Left kidney (tissue), 1 donor: ENCODE measurements at regions not wholly inside any gene's neighbourhood (a gene's known extent, or its start where the extent isn't known, plus 50 kb on each side); places are given as distances from the start of the nearest gene placed in this dataset.

ENCODE experiments used
- DNase-seq: peaks from one replicate; pipeline ENCODE4 v3.0.0-alpha.2; 2013

DNA sequence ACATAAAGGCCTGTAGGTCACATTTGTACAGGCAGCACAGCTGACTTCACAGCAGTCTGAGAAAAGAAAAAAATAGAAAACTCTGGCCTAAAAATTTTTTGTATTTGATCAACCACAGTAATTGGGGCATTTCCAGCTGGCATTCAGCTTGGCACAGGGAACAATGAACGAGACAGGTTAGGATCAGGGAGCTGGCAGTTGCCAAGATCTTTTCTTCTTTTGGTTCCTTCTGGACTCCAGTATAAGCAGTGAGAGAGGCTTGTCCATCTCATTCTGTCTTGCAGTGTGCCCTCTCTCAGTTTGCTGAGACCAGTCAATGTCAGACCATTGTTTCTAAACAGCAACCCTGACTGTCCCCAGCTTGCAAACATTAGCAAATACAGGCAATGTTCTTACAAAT is 601.1 kb downstream of the TLR4 start:
- DNase-seq, result no peak

DNA sequence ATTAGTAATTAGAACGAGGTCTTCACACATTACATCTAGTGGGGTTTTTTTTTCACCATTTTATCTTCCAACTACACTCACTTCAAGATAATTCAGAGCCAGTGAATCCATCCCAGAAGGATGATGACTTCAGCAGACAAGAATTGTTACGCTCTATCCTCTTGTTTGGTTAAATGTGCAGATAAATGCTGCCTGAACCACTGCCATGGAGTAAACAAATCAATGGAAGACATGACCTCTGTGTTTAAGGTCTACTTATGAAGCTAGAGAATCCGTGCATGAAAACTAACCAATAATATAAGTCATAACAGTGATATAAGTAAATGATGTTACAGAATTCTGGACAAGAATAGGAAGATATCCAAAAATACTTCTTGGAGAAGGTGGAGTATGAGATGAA is 602.6 kb downstream of the TLR4 start:
- no peak for DNase-seq

- no peak for DNase-seq
These were observed 609.8 kb downstream of the TLR4 start for GRCh38 chr9:118313965-118314364.

DNA sequence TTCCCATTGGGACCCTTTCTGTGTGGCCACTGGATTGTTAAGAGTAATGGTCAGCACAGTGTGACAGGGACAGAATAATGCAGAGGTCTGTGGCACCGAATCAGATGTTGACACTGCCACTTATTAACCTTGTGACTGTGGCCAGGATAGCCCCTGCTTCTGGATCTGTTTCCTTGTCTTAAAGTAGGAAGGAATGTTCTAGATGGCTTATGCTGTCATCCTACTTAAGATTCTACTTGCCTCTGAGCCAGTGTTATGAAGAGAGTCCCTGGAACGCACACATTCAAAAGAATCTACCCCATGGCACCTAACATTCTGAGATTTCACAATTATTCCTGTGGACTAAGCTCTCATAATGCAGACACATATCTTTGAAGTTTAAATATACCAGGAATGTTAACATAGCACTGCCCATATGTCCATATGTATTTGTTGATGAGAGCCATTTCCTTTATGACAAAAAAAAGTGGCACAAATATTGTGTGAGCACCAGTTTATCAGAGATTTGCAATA is 612.7 kb downstream of the TLR4 start:
- no peak for DNase-seq

DNA sequence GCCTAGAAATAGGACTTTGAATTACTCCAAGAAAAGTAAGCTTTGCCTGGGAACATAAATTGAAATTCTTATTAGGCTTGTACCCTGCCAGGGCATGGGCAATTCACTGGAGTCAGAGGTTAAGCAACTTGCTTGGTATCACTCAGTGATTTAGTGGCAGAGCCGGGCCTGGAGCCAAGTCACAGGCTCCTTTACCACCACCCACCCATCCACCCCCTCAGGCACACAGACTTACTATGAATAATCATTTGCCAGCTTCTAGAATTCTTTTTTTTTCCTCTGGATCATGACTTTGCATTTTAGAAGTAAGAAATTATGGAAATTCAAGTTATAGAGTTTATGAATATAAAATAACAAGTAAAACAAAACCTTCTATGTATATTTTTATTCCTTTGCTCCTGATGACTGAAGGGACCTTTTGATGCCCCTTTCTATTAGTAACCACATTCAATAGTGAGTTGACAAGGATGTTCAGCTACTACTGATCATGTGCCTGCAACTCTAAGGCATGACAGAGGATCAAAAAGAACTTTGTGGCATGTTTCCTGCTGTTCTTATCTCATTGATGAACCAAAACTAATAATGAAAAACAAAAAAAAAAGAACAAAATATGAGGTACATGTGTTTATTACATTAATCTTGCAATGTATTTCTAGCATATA is 614.7 kb downstream of the TLR4 start:
- DNase-seq, result peak; percentile 21

DNA sequence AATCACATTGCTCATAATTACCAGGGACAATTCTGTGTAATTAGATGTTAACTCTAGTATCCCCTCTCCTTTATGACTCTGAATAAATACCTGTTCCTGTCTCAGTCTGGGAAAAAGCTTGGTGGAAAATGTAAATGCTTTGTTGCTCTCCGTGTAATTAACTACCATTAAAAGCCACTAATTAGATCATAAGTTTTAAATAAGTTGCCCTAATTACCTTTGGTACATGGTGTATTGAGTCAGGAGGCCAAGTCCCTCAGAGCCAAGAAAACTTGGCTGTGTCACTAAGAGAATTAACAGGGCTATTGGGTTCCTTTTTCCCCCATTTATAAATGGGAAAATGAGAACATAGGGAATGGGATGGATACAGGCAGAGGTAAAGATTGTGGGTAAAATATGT is 617.6 kb downstream of the TLR4 start:
- DNase-seq, result no peak

DNA sequence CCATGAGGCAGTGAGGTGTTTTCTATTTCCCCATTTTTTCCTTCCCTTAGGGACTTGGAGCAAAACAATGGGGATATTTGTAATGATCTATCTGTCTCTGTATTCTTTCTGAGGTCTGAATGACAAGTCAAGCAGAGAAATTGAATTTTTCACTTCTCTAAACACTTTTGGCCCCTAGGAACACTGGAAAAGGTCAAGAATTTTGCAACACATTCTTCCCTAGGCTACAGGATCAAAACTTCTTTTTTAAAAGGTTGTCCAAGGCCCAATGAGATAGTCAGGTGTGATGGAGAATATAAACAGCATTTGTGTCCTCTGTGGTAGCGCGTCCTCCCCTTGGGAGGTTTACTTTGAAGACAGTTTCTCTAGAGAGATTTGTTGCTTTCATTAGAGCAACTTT is 620.5 kb downstream of the TLR4 start:
- no peak for DNase-seq

DNA sequence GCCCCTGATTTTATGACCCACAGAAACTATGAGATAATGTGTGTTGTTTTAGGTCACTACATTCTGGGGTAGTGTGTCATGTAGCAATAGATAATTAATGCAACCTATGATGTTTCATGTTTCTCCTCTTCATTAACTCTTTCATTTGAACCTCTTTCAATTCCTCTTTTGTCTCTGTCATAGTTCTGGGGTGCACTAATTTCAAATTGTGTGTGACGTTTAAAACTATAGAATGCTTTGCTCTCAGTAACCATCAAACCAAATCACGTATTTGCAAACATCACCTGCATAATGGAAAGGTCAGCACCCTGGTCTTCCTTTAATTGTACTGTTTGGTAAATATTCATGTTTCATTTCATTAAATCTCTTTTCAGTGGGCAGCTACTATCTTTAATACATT is 621.6 kb downstream of the TLR4 start:
- no peak for DNase-seq

DNA sequence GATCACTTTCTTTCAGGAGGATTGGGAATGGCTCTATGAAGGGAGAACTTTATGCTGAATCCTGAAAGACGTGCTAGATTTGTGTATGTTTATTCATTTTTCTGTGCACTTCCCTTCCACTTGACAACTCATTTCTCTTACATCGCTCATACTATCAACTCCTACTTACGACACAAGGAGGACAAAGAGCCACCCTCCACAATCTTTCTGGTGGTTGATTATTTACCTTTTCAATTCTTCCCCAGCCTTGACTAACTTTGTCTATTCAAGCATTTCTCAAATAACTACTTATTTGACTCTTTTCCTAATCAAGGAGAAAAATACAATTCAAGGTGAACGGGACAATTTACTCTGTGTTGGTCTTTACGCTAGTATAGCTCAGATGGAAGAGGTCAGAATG is 622.1 kb downstream of the TLR4 start:
- no peak for DNase-seq

DNA sequence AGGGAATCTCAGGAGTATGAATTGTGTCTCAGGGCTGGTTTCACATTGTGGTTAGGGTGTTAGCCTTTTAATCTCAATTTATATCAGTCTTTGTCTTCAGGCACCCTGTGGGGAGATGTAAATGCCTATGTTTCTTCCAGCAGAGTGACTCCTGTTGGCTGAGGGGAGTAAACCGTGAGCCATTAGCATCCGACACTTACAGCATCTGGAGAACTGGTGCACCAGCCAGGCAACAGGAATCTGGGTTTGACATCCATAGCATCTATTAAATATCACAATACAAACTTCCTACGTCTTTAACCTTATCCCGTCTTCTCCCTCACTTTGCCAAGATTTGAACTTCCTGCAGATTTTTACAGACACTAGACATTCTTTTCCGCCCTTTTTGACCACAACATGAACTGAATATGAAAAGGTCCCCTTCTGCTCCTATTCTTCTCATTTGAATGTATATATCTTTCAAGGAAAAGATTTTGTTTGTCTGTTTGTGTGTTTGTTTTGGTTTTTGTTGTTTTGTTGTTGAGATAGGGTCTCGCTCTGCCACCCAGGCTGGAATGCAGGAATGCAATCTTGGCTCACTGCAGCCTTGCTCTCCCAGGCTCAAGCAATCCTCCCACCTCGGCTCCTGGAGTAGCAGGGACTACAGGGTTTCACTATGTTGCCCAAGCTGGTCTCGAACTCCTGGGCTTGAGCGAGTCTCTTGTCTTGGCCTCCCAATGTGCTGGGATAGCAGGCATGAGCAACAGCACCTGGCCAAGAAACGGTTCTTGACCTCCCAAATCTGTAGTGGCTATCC is 626.2 kb downstream of the TLR4 start:
- no peak for DNase-seq

DNA sequence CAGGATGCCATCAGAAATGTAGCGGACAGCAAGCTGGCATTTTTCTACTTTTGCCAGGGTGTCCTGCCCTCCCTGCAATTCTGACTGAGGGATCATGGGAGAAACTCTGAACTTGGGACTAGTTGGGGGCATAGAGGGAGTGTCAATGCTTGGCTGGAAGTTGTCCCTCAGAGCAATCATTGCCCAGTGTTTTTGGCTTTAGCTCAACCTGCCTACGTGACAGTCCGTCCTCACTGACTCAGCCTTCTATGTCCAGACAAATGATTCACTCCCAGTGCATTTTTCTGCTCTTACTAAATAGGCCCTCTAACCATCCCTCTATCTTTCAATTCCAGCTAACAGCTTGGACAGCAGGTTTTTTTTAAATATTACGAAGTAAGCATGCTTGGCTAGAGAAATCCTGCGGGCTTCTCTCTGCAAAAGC is 627.4 kb downstream of the TLR4 start:
- DNase-seq, result no peak

- DNase-seq, result no peak
These were observed 632.2 kb downstream of the TLR4 start for GRCh38 chr9:118336250-118336942.

DNA sequence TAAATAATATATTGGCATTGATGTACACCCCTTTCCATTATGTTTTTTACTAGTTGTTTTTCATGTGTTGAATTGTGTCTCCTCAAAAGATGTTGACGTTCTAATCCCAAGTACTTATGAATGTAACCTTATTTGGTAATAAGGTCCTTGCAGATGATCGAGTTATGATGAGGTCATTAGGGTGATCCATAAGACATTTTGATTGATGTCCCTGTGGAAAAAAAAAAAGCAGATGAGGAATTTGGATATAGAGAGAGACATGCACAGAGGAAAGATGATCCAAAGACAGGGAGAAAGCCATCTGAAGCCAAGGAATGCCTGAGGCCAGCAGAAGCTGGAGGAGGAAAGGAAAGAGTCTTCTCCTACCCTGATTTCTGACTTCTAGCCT is 632.7 kb downstream of the TLR4 start:
- DNase-seq, result no peak

DNA sequence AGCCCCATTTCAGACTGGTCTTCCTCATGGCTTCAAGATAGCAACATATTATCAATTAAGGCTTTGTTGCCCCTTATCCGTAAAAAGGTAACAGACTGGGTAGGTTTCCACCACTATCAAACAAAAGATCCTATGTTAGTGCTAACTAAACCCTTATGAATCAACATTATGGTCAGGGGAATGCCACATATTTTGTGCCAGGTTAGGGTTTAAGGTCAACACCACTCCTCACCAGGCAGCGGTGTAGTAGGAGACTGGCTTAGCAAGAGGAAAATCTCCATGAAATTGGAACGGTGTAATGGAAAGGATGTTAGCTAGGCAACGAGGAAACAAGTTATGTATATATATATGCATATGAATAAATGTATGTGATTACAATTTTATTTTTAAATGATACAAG is 655.8 kb downstream of the TLR4 start:
- DNase-seq, result no peak

DNA sequence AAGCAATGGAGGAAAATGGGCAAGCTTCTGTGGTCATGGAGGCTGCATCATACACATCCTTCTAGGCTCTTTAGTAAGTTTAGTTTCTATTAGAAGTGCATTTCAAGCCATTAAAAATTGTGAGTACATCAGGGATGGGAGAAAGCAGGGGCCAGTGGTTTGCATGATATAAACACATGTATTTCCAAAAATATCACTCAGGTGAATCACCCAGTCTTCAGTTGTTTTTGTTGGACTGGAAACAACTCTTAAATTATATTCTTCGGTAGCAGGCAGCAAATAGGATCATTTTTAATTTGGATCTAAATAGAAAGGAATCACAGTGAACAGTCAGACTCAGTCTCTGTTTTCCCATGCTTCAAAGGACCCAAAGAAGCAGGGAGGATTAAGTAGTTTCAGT is 657.9 kb downstream of the TLR4 start:
- no peak for DNase-seq

GRCh38 chr9:118362596-118362995 is 658.4 kb downstream of the TLR4 start:
- DNase-seq, result no peak

GRCh38 chr9:118364266-118365106 is 660.3 kb downstream of the TLR4 start:
- DNase-seq, result no peak

- DNase-seq, result no peak
These were observed 662.0 kb downstream of the TLR4 start for GRCh38 chr9:118366228-118366627.

- DNase-seq, result no peak
These were observed 663.2 kb downstream of the TLR4 start for GRCh38 chr9:118367383-118367782.

DNA sequence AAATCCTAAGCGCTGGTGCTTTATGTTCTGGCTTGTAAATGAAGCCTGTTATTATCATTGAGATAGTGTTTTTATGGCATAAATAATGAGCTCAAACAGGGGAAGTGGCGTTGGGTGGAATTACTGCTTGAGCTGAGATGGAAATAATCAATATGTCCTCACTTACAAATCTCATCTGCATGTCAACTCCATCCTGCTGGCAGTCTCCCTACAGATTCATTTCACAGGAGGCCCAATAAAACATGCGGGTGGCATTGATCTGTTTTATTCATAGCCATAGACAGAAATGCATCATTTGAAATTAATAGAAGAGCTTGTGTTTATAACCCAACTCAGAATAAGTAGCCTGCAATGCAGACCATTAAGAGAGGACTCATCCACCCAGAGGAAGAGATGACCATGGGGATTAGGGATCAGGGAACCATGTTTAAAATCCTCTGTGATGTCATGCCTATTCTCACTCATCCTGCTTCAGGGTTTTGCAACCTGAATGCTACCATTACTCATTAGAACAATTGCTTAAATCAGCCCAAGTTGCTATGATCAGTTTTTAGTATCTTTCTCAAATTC is 680.4 kb downstream of the TLR4 start:
- DNase-seq, result no peak

DNA sequence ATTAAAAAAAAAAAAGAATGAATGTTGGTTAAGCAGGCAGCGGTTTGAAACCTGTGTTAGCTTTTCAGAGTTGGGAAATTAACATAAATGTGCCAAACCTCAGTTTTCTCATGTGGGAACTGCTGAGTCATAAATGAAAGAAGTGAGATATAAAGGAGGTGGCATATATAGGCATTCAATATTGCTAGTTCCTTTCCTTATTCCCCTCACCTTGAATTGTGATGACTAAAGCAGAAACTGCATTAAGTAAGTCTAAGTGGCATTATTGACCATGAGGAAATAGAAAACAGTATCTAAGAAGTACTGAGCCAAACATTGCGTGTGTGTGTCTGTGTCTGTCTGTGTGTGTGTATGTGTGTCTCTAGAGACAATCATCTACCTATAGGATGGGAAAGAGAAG is 691.2 kb downstream of the TLR4 start:
- DNase-seq, result no peak

DNA sequence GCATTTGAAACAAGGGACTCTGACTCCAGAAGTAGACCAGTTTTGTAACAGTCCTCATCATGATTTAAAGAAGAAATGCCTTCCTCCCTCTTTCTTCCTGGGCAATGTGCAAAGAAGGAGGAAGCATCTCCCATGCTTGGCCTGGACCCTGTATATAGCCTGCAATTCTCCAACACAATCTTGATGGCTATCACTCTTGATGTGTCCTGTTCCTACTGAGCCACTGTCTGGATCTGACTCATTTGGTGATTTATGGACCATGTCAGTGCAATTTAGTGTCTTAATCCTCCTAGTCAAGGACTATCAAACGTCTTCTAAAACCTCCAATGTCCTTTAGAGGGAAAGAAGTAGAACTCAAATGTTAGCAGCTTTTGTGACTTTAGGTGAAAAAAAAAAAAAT is 697.3 kb downstream of the TLR4 start:
- no peak for DNase-seq
